22Rv1 (cell line): ENCODE measurements at regions not wholly inside any gene's neighbourhood (a gene's known extent, or its start where the extent isn't known, plus 50 kb on each side); places are given as distances from the start of the nearest gene placed in this dataset.

Source experiments
- H3K27ac ChIP-seq: fragments of 450-650 bp; 2 replicates; pipeline ENCODE4 v1.5.1; 2017
- CTCF ChIP-seq: fragments of 450-650 bp; IDR thresholded peaks from 2 replicates; pipeline ENCODE4 v1.5.1; 2017; ENCODE audit warnings: mild to moderate bottlenecking
- ZFX ChIP-seq: fragments of 450-650 bp; IDR thresholded peaks from 2 replicates; pipeline ENCODE4 v1.6.1; 2017; ENCODE audit warnings: antibody characterized with exemption, borderline replicate concordance

- TF ChIP-seq ZFX, result no peak
- TF ChIP-seq CTCF, result no peak
- H3K27ac ChIP-seq, result no peak overlapping the region
Measured at GRCh38 chr4:11042760-11043159, 358.2 kb upstream of the CLNK start.

GRCh38 chr4:11039634-11040131 is 355.1 kb upstream of the CLNK start:
- no peak overlapping the region for H3K27ac ChIP-seq
- TF ChIP-seq ZFX (no peak), CTCF (no peak)

GRCh38 chr4:11038926-11039325 is 354.4 kb upstream of the CLNK start:
- H3K27ac ChIP-seq, result no peak overlapping the region
- no peak for TF ChIP-seq CTCF
- no peak for TF ChIP-seq ZFX

DNA sequence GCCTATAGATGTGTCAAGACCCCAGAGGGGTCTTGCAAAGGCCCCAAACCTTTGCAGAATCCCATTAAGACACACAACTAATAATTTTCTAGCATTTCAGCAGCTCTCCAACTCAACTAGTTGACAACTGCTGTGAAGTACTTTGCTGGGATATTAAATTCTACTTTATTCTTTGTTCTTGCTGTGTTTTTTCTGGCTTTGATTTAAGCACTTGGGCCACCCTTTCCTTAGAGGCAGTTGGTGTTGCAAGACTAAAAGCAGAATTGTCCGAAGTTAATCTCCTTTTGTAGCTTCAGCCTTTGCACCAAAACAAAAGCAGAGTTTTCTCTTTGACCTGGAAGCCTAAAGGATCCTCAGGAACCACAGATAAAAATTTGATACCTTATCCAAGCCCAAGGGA is 353.1 kb upstream of the CLNK start:
- H3K27ac ChIP-seq, result no peak overlapping the region
- TF ChIP-seq ZFX, result no peak
- TF ChIP-seq CTCF, result no peak

- H3K27ac ChIP-seq, result no peak overlapping the region
- TF ChIP-seq CTCF (no peak), ZFX (no peak)
Measured at GRCh38 chr4:11028334-11028733, 343.8 kb upstream of the CLNK start.

GRCh38 chr4:11021333-11021732 is 336.8 kb upstream of the CLNK start:
- TF ChIP-seq ZFX (no peak), CTCF (no peak)
- no peak overlapping the region for H3K27ac ChIP-seq

- TF ChIP-seq ZFX, result no peak
- TF ChIP-seq CTCF, result no peak
- no peak overlapping the region for H3K27ac ChIP-seq
Measured at GRCh38 chr4:11019451-11020240, 335.1 kb upstream of the CLNK start.
